ENCODE measurements at regions not wholly inside any gene's neighbourhood (a gene's known extent, or its start where the extent isn't known, plus 50 kb on each side); places are given as distances from the start of the nearest gene placed in this dataset.

DNA sequence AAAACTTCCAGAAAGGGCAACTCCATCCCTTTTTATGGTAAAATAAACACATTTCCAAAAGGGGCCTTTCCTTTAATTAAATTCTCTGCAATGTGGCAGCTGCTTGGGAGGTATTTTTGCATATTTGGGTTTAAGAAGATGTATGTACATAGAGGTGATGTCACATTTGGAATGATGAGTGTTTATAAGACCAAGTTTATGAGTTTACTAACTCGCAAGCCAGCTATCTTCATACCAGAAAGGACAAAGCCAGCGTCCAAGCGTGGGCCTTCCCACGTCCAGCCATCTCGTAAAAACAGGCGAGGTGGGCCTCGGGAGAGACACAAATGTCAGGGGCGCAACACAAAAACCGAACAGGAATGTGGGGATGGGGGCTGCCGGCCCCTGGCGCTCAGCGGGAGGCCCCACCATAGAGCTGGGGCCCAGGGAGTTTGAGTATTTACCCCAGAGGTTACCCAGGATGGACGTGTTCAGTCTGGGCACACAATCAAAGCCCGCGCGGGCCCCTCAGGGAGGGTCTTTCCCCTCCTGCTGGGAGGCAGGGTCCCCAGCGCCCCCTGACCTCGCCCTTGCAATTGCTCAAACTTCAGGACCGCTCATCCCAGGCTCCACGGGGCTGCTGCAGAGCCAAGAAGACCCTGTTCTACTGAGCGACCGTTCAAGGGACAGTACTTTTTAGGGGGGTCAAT is 137.3 kb downstream of the TWIST2 start:
- no peak for DNase-seq (ENCODE audit: low spot score)

DNA sequence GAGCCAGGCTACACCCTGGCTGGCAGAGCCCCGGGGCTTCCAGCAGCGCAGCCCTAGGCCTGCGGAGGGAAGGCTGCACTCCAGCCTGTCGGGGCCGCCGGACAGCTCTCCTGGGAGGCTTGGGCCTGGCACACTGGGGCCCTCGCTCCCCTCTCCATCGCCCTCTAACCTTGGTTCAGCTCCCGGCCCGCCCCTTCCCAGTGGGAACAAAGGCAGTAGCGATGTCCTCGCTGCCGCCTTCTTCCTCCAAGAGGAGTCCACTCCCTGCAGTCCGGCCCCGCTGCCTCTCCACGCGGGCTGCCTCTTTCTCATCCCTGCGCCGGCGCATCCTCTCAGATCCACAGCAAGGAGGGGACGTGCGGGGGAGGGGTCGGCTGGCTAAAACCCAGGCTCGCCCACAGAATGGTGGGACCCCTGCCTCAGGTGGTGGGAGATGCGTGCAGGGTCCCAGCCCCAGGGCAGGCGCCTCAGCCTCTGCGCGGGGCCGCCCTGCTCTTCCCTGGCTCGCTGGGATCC is 138.1 kb downstream of the TWIST2 start:
- no peak for DNase-seq (ENCODE audit: low spot score)

DNA sequence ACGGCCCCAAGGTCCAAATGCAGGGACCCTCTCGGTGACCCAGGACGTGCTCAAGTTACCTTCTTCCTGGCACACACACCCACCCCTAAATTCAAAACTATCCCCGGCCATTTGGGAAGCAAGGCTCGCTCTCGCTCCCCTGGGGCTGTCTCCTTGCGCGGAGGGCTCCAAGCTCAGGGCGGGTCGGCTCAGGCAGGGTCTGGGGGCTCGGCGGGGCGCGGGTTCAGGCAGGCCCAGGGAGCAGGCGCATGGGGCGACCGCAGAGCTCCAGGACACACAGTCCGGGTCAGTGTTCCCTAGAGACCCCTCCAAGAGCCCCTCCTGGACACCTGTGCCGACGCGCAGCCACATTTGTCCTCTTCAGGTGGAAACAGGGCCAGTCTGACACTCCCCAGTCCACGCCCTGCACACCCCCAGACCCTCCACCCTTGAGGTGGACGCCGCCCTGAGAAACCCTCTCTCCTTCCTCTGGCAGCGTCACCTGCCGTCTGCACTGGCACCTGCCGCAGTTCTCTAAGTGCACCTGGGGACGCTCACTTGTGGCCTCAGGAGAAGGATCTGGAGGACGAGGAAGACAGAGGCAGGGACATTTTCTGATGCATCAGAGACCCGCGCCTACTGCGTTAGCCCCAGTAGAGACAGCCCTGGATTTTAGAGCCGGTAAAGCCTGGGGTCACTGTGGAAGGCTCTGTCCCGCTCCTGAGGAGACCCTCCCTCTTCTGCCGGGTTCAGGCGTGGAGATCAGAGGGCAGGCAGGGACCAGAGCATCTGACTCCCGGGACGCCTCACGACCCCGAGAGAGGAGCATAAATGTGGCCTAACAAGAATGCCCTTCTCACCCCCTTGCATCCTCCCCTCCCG is 138.8 kb downstream of the TWIST2 start:
- no peak for DNase-seq (ENCODE audit: low spot score)

DNA sequence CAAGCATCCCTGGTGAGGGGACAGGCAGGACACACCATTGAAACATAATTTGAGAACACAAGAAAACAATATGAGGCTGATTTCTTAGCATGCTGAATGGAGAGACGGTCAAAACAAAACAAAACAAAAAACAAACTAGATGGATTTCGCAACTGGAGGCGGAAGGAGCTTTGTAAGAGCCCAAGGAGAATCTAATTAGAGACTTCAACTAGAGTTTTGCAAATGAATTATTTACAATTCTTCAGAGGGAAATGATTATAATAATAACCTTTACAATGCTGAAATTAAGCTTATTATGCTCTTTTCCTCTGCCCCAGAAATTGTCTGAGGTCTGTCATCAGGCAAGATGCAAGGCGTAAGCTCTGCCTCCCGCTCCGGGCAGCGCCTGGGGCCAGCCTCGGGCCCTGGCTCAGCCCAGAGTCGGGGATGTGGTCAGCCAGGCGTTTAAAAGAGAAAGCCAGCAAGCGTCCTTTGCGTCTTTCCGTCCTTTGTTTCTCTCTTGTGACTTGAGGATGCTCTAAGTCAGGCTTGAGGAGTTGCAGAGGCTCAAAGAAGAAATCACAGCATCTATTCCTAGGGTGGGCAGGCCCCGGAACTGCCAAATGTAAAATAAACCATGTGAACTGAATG is 139.6 kb downstream of the TWIST2 start:
- DNase-seq (ENCODE audit: low spot score): no peak

DNA sequence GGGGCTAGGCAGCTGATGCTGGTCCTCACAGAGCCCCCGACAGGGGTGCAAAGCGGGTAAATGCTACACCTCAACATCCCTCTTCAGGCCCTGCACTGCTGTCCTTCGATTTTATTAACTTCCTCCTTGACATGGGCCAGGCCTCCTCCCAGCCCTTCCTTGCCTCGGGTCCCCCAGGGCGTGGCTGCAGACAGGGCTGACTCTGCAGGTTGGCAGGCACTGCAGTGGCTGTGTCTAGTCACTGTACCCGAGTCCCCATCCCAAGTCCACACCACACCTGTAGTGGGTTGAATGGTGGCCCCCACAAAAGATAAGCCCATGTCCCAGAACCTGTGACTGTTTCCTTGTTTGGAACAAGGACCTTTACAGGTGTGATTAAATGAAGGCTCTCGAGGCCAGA is 140.2 kb downstream of the TWIST2 start:
- no peak for DNase-seq (ENCODE audit: low spot score)

DNA sequence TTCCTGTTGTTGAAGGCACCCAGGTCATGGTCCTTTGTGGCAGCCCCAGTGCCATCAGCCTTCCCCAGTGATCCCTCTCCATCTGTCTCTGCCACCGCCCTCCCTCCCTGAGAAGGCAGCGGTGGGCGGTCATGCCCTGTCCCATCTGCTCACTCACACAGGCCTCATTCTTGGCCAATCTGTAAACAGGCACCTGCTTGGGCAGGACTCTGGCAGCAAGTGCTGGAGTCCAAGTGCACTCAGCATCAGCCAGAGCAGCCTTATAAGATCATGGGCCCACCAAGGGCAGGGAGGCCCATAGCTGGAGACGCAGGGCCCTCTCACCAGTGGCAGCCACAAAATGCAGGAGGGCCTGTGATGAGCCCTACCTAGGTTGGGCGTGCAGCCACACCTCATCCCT is 140.9 kb downstream of the TWIST2 start:
- DNase-seq (ENCODE audit: low spot score): no peak

DNA sequence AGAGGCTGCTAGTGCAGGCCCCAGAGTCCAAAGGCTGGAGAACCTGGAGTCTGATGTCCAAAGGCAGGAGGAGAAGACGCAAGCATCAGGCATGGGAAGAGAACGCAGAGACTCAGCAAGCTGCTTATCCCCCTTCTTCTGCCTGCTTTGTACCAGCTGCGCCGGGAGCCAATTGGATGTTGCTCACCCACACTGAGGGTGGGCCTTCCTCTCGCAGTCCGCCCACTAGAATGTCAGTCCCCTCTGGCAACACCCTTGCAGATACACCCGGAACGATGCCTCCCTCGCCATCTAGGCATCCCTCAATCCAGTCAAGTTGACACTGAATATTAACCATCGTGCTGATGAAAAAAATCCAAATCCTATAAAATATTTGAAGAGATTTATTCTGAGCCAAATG is 141.6 kb downstream of the TWIST2 start:
- no peak for DNase-seq (ENCODE audit: low spot score)

DNA sequence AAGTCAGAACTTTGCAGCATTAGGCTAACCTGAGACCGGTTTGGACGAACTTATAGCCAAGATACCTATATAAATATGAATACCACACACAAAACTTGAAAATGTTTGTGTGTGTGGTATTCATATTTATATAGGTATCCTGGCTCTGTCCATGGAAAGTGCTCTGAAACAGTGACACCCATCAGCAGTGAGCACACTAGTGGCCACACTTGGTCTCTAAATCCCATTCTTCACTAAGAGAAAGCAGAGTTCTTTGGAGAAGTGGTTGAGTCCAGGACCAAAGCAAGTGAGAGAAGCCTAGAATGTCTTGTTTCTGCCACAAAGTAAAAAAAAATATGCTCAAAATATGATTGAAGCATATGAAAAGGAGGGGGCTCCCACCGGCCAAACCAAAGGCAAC is 146.5 kb downstream of the TWIST2 start:
- DNase-seq (ENCODE audit: low spot score): no peak

DNA sequence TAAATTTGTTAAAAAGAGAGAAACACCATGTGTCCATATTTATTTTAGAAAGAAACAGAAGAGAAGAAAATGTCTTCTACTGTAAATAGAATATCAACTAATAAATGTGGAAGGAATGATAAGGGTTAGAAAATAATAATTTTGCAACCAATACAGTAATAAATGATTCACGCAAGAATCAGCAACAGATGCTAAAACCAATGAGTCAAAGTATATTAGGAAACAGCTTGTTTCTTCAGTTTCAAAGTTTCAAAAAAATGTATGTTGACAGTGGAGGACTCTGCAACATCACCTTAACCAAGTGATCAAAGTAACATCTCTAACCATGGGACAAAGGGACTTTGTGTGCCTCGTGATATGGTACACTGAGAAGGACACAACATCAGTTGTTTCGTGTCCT is 147.0 kb downstream of the TWIST2 start:
- no peak for DNase-seq (ENCODE audit: low spot score)

DNA sequence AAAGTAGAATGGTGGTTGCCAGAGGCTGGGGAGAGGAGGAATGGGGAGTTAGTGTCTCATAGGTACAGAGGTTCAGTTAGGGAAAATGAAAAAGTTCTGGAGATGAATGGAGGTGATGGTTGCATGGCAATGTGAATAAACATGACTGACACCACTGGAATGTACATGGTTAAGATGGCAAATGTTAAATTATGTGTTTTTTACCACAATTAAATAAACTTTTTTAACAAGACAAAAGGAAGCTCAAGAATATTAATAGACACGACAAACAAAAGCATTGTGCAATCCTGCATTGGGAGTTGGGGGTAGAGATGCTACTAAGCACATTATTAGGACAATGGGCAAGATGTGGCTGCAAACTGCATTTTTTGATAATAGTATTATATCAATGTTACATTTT is 147.7 kb downstream of the TWIST2 start:
- no peak for DNase-seq (ENCODE audit: low spot score)

DNA sequence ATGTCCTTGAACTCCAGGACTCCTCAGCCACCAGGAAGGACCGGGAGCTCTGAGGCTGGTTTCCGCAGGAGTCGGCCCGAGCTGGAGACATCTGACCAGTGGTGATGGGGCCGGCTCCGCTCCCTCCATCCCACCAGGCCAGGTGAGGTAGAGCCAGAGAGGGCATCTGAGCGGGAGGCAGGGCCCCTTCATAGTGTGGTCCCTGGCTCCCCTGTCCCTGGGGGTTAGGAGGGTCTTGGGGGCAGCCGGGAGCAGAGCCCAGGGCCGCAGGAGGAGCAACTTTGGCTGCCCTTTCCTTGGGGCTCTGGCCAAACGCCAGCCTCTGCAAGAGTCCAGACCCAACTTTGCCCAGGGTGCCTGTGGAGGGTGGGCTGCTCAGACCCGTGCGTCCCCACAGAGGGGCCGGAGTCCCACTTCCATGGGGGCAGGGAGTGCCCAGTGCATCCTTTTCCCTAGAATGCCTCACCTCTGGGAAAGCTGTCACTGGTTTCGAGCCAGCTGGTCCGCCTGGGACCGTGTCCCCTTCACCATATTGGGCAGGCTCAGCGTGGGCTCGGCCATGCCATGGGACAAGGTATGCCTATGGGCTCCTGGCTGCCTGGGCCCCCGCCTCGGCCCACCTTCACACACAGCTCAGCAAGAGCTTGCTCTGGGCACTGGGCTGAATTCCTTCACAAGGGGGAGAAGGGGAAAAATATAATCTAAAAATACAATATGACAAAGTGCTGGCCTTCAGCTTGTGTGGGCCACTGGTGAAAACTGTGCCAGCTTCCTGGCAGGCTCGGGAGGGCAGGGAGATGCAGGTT is 148.6 kb downstream of the TWIST2 start:
- DNase-seq (ENCODE audit: low spot score): no peak

DNA sequence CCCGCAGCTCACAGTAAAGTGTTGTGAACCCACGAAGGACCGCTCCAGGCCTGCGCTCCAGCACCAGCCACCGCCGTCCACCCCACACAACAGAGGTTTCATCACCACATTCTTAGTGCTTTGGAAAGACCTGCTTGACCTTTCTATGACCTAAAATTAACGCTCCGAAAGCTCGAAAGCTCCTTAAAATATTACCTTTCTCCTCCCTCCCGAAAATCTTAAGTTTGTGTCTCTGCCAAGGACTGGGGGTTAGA is 149.2 kb downstream of the TWIST2 start:
- DNase-seq (ENCODE audit: low spot score): no peak

DNA sequence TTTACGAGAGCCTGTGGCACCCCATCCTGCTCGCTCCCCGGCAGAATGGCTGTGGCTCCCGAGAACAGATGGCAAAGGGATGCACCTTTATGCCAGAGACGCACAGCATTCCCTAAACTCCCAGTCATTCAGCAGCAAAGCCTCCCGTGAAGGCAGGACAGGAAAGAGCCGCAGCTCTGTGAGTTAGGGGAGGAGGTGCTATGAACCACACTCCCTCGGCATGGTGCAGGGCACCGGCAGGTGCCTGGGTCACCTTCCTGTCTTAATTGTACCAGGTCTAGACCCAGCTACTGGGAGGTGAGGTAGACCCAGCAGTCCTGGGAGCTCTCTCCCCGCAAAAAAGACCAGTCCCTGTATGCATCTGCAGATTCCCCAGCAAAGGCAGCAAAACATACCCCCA is 149.8 kb downstream of the TWIST2 start:
- DNase-seq (ENCODE audit: low spot score): no peak

All from globus pallidus (tissue), 1 donor.